GM10248 (cell line): ENCODE measurements at regions not wholly inside any gene's neighbourhood (a gene's known extent, or its start where the extent isn't known, plus 50 kb on each side); places are given as distances from the start of the nearest gene placed in this dataset.

Source experiments
- CTCF ChIA-PET: fragments of 300-600 bp; sonication (Branson Sonifier 250); formaldehyde crosslinking; extraction: SDS; loops from one replicate; lab custom pipeline; 2021; ENCODE audit warnings: antibody characterized with exemption; lab: Yijun Ruan, JAX
- POLR2A ChIA-PET: fragments of 350-650 bp; sonication (Branson Sonifier 250); formaldehyde crosslinking; extraction: SDS; loops from one replicate; lab custom pipeline; 2020; ENCODE audit warnings: antibody characterized with exemption; lab: Yijun Ruan, JAX
- DNase-seq: peaks from one replicate; pipeline ENCODE4 v3.0.0; 2012; ENCODE audit errors: extremely low spot score
- CTCF ChIP-seq: IDR thresholded peaks from 2 replicates; pipeline ENCODE4 v1.5.1; 2012; ENCODE audit warnings: mild to moderate bottlenecking, low read depth; ENCODE audit errors: extremely low read depth, missing control alignments, control extremely low read depth

GRCh38 chr1:209063767-209064659, 519.5 kb upstream of the CAMK1G start:
- TF ChIP-seq CTCF: no peak
- POLR2A ChIA-PET: no interaction called here
- no peak for DNase-seq

GRCh38 chr1:209064850-209065706, 518.4 kb upstream of the CAMK1G start:
- no peak for DNase-seq
- TF ChIP-seq CTCF: no peak
- POLR2A ChIA-PET: no interaction called here
- CTCF ChIA-PET: no interaction called here

More at GRCh38 chr1:209063767-209064659, 519.5 kb upstream of the CAMK1G start:
- CTCF ChIA-PET: no interaction called here

- CTCF ChIA-PET: interaction anchor here (1.0 kb wide), 1 partner anchor 135 kb away, joined by 3 read pairs; no protein-coding TSS in a partner anchor
- TF ChIP-seq CTCF: no peak
- POLR2A ChIA-PET: no interaction called here
These were observed 511.0 kb upstream of the CAMK1G start for GRCh38 chr1:209072481-209072880.

GRCh38 chr1:209073879-209074278, 509.6 kb upstream of the CAMK1G start:
- no peak for TF ChIP-seq CTCF
- ChIA-PET POLR2A (no interaction called here), CTCF (interaction anchor here (1.0 kb wide), 1 partner anchor 11 kb away, joined by 4 read pairs; no protein-coding TSS in a partner anchor)
- DNase-seq: no peak

More at GRCh38 chr1:209072481-209072880, 511.0 kb upstream of the CAMK1G start:
- no peak for DNase-seq

- ChIA-PET CTCF (interaction anchor here (0.7 kb wide), 1 partner anchor 115 kb away, joined by 3 read pairs; no protein-coding TSS in a partner anchor), POLR2A (no interaction called here)
- no peak for TF ChIP-seq CTCF
- no peak for DNase-seq
These were observed 508.8 kb upstream of the CAMK1G start for GRCh38 chr1:209074575-209075250.
